22Rv1 (cell line): ENCODE measurements at regions not wholly inside any gene's neighbourhood (a gene's known extent, or its start where the extent isn't known, plus 50 kb on each side); places are given as distances from the start of the nearest gene placed in this dataset.

Experiments used
- CTCF ChIP-seq: fragments of 450-650 bp; IDR thresholded peaks from 2 replicates; pipeline ENCODE4 v1.5.1; 2017; ENCODE audit warnings: mild to moderate bottlenecking
- ZFX ChIP-seq: fragments of 450-650 bp; IDR thresholded peaks from 2 replicates; pipeline ENCODE4 v1.6.1; 2017; ENCODE audit warnings: antibody characterized with exemption, borderline replicate concordance

- TF ChIP-seq CTCF = no peak
- no peak for TF ChIP-seq ZFX
Measured at GRCh38 chrY:3045048-3045447, 109.9 kb downstream of the ZFY start.
